GM20431 (cell line): ENCODE measurements at regions not wholly inside any gene's neighbourhood (a gene's known extent, or its start where the extent isn't known, plus 50 kb on each side); places are given as distances from the start of the nearest gene placed in this dataset.

Experiments
- in situ Hi-C: fragments of 300-500 bp; cut with MseI, MboI; formaldehyde crosslinking; loops from one replicate; pipeline ENCODE4 v1.15.0; 2020; ENCODE audit warnings: low sequenced_read_pairs; ENCODE audit not compliant: unreplicated experiment

GRCh38 chr4:64516176-64516575, 106.9 kb upstream of the TECRL start:
- in situ Hi-C loops, result no loop called here

- in situ Hi-C loops, result no loop called here
Observed at GRCh38 chr4:64508089-64508488, 98.8 kb upstream of the TECRL start.

GRCh38 chr4:64503945-64504675, 94.9 kb upstream of the TECRL start:
- in situ Hi-C loops, result no loop called here

- in situ Hi-C loops, result no loop called here
Observed at GRCh38 chr4:64503416-64503815, 94.2 kb upstream of the TECRL start.

GRCh38 chr4:64497491-64497890, 88.2 kb upstream of the TECRL start:
- in situ Hi-C loops, result no loop called here

- in situ Hi-C loops, result no loop called here
Observed at GRCh38 chr4:64495946-64496345, 86.7 kb upstream of the TECRL start.

- in situ Hi-C loops, result no loop called here
Observed at GRCh38 chr4:64489628-64490027, 80.4 kb upstream of the TECRL start.

- in situ Hi-C loops, result no loop called here
Observed at GRCh38 chr4:64479338-64479737, 70.1 kb upstream of the TECRL start.

- in situ Hi-C loops, result no loop called here
Observed at GRCh38 chr4:64477127-64477526, 67.9 kb upstream of the TECRL start.

- in situ Hi-C loops, result no loop called here
Observed at GRCh38 chr4:64465263-64465662, 56.0 kb upstream of the TECRL start.

- in situ Hi-C loops, result no loop called here
Observed at GRCh38 chr4:64464581-64464980, 55.3 kb upstream of the TECRL start.
